PC-3 (cell line): ENCODE measurements at regions not wholly inside any gene's neighbourhood (a gene's known extent, or its start where the extent isn't known, plus 50 kb on each side); places are given as distances from the start of the nearest gene placed in this dataset.

ENCODE experiments used
- ATAC-seq: fragments of 200-7000 bp; cut with Tn5 transposase; 2 replicates; pipeline ENCODE4 v1.9.1; 2020; ENCODE audit warnings: mild to moderate bottlenecking, moderate library complexity
- BruUV-seq: library from RNA; stranded (reverse); fragments of 400-500 nt; replicated peaks from 2 replicates; lab custom pipeline; 2021; lab: Mats Ljungman, UMichigan
- CTCF ChIA-PET: fragments of 300-600 bp; sonication (Branson Sonifier 250); formaldehyde crosslinking; loops from one replicate; lab custom pipeline; 2022; ENCODE audit warnings: antibody characterized with exemption; lab: Charles Lee
- POLR2A ChIA-PET: fragments of 300-600 bp; sonication (Branson Sonifier 250); formaldehyde crosslinking; loops from one replicate; lab custom pipeline; 2022; ENCODE audit warnings: antibody characterized with exemption; ENCODE audit not compliant: unreplicated experiment; lab: Charles Lee
- DNase-seq: peaks from one replicate; pipeline ENCODE4 v3.0.0-alpha.2; 2015
- H2AFZ ChIP-seq: fragments of 300-600 bp; sonication (generic); 2 replicates; pipeline ENCODE4 v1.6.0; 2016; ENCODE audit warnings: antibody characterized with exemption, low read length
- H3F3A ChIP-seq: fragments of 300-600 bp; sonication (generic); one replicate; pipeline ENCODE4 v1.6.0; 2017; ENCODE audit warnings: antibody characterized with exemption, low read length, control low read depth, mild to moderate bottlenecking; ENCODE audit not compliant: unreplicated experiment
- H3K27ac ChIP-seq: fragments of 300-600 bp; sonication (generic); 2 replicates; pipeline ENCODE4 v1.5.1; 2016; ENCODE audit warnings: mild to moderate bottlenecking, low read length
- H3K27me3 ChIP-seq: fragments of 300-600 bp; sonication (generic); 2 replicates; pipeline ENCODE4 v1.6.1; 2016; ENCODE audit warnings: low read length, mixed read lengths
- H3K36me3 ChIP-seq: fragments of 300-600 bp; sonication (generic); 2 replicates; pipeline ENCODE4 v1.6.1; 2016; ENCODE audit warnings: low read depth, mixed run types, low read length, mixed read lengths
- H3K4me1 ChIP-seq: fragments of 300-600 bp; sonication (generic); 2 replicates; pipeline ENCODE4 v1.5.1; 2016; ENCODE audit warnings: low read length; ENCODE audit not compliant: insufficient read depth
- H3K4me2 ChIP-seq: fragments of 300-600 bp; sonication (generic); 2 replicates; pipeline ENCODE4 v1.6.0; 2016; ENCODE audit warnings: low read length
- H3K4me3 ChIP-seq: fragments of 300-600 bp; sonication (generic); 2 replicates; pipeline ENCODE4 v1.5.1; 2016; ENCODE audit warnings: mild to moderate bottlenecking, low read length, mixed read lengths
- H3K79me2 ChIP-seq: fragments of 300-600 bp; sonication (generic); 2 replicates; pipeline ENCODE4 v1.6.1; 2017; ENCODE audit warnings: low read length, mixed read lengths
- H3K9ac ChIP-seq: fragments of 300-600 bp; sonication (generic); 2 replicates; pipeline ENCODE4 v1.6.0; 2016; ENCODE audit warnings: mild to moderate bottlenecking, low read length
- H3K9me2 ChIP-seq: fragments of 300-600 bp; sonication (generic); replicated peaks from 2 replicates; pipeline ENCODE4 v1.6.1; 2016; ENCODE audit warnings: mixed run types, low read length, mixed read lengths
- H3K9me3 ChIP-seq: fragments of 300-600 bp; sonication (generic); 2 replicates; pipeline ENCODE4 v1.6.1; 2016; ENCODE audit warnings: low read length, mixed read lengths
- H4K20me1 ChIP-seq: fragments of 300-600 bp; sonication (generic); 2 replicates; pipeline ENCODE4 v1.6.1; 2016; ENCODE audit warnings: low read length, mixed read lengths
- CTCF ChIP-seq: fragments of 300-600 bp; sonication (generic); conservative IDR thresholded peaks from 2 replicates; pipeline ENCODE4 v1.5.1; 2017; ENCODE audit warnings: antibody characterized with exemption, low read depth, mild to moderate bottlenecking, low read length
- EZH2 ChIP-seq: fragments of 300-600 bp; sonication (generic); IDR thresholded peaks from one replicate; pipeline ENCODE4 v1.6.1; 2017; ENCODE audit warnings: antibody characterized with exemption, mild to moderate bottlenecking, low read length; ENCODE audit not compliant: unreplicated experiment
- EZH2phosphoT487 ChIP-seq: fragments of 300-600 bp; sonication (generic); IDR thresholded peaks from 2 replicates; pipeline ENCODE4 v1.6.1; 2018; ENCODE audit warnings: mild to moderate bottlenecking, antibody characterized with exemption, low read length, borderline replicate concordance
- intact Hi-C: fragments of 100-400 bp; cut with micrococcal nuclease; formaldehyde crosslinking; loops from 2 replicates; pipeline ENCODE4 v1.9.0; 2023

- Histone ChIP-seq H2AFZ (no peak overlapping the region), H3K9me2 (no peaks in the 10 kb centered on the region), H3K4me1 (no peaks in the 10 kb centered on the region), H3K36me3 (no peaks in the 10 kb centered on the region), H3K9ac (no peak overlapping the region), H4K20me1 (no peaks in the 10 kb centered on the region), H3K4me3 (no peak overlapping the region), H3K27ac (no peak overlapping the region), H3K27me3 (no peaks in the 10 kb centered on the region), H3K4me2 (no peak overlapping the region), H3K79me2 (no peaks in the 10 kb centered on the region), H3F3A (no peaks in the 10 kb centered on the region), H3K9me3 (no peaks in the 10 kb centered on the region)
- intact Hi-C loops = no loop called here
- CTCF ChIA-PET = no interaction called here
- no TSS peak for BruUV-seq
- DNase-seq (no peak), ATAC-seq (no peak)
- POLR2A ChIA-PET = no interaction called here
- TF ChIP-seq EZH2 (no peak), EZH2phosphoT487 (no peak), CTCF (no peak)
These were observed 806.6 kb downstream of the C6orf118 start for GRCh38 chr6:164502833-164503232.

- Histone ChIP-seq H3K9me2 (no peaks in the 10 kb centered on the region), H3K9me3 (no peaks in the 10 kb centered on the region), H2AFZ (no peak overlapping the region), H3K79me2 (no peaks in the 10 kb centered on the region), H3K27ac (no peak overlapping the region), H3K4me3 (no peak overlapping the region), H3K27me3 (no peaks in the 10 kb centered on the region), H3K4me1 (no peaks in the 10 kb centered on the region), H3K36me3 (no peaks in the 10 kb centered on the region), H4K20me1 (no peaks in the 10 kb centered on the region), H3K9ac (no peak overlapping the region), H3K4me2 (no peak overlapping the region), H3F3A (no peaks in the 10 kb centered on the region)
- no TSS peak for BruUV-seq
- ChIA-PET CTCF (no interaction called here), POLR2A (no interaction called here)
- ATAC-seq (no peak), DNase-seq (no peak)
- intact Hi-C loops = no loop called here
- TF ChIP-seq EZH2phosphoT487 (no peak), EZH2 (no peak), CTCF (no peak)
These were observed 813.4 kb downstream of the C6orf118 start for GRCh38 chr6:164495882-164496495.

GRCh38 chr6:164478426-164478825 is 831.0 kb downstream of the C6orf118 start:
- H3K9ac ChIP-seq = no peak overlapping the region
- intact Hi-C loops = no loop called here
- H3K9me3 ChIP-seq = no peaks in the 10 kb centered on the region
- H3K27ac ChIP-seq = no peak overlapping the region
- H3K27me3 ChIP-seq = no peaks in the 10 kb centered on the region
- no peaks in the 10 kb centered on the region for H3F3A ChIP-seq
- no TSS peak for BruUV-seq
- no peak overlapping the region for H3K4me3 ChIP-seq
- no peaks in the 10 kb centered on the region for H3K79me2 ChIP-seq
- no peak overlapping the region for H2AFZ ChIP-seq
- TF ChIP-seq EZH2phosphoT487 (no peak), EZH2 (no peak), CTCF (no peak)
- no peaks in the 10 kb centered on the region for H3K4me1 ChIP-seq
- POLR2A ChIA-PET = no interaction called here
- no peaks in the 10 kb centered on the region for H3K9me2 ChIP-seq
- ATAC-seq = no peak
- H3K4me2 ChIP-seq = no peak overlapping the region
- CTCF ChIA-PET = no interaction called here
- H4K20me1 ChIP-seq = no peaks in the 10 kb centered on the region
- no peaks in the 10 kb centered on the region for H3K36me3 ChIP-seq
- DNase-seq = no peak
